ENCODE measurements at regions not wholly inside any gene's neighbourhood (a gene's known extent, or its start where the extent isn't known, plus 50 kb on each side); places are given as distances from the start of the nearest gene placed in this dataset.
"Not testable (repeated sequence)": the region's sequence is repeated elsewhere in the genome, so short reads cannot be mapped to it uniquely, and the experiment has no call there.

DNA sequence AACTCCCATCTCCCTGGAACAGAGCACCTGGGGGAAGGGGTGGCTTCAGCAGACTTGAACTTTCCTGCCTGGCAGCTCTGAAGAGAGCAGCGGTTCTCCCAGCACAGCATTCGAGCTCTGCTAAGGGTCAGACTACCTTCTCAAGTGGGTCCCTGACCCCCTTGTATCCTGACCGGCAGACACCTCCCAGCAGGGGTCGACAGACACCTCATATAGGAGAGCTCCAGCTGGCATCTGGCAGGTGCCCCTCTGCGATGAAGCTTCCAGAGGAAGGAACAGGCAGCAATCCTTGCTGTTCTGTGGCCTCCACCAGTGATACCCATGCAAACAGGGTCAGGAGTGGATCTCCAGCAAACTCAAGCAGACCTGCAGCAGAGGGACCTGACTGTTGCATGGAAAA, 244.1 kb upstream of the RASGEF1B start:
- Histone ChIP-seq H3K4me3 (ENCODE audit: control insufficient read depth in 1 of 2, extremely low read depth in 1 of 2, low read length in 1 of 2) (no peak overlapping the region), H3K4me1 (ENCODE audit: control insufficient read depth in 1 of 2, extremely low read depth in 1 of 2, insufficient read depth in 2 of 2, low read length in 2 of 2) (peaks cover 0 to 4% of the 10 kb centered on the region in 2 experiments), H3K9me3 (no peaks in the 10 kb centered on the region), H3K36me3 (ENCODE audit: control insufficient read depth in 2 of 2, extremely low read depth in 1 of 2, insufficient read depth in 1 of 2, low read length in 1 of 2) (no peaks in the 10 kb centered on the region), H3K27me3 (replicated peaks in 1 of 2; ENCODE audit: control insufficient read depth in 2 of 2, extremely low read depth in 1 of 2, insufficient read depth in 2 of 2, low read length in 1 of 2) (peaks cover 0 to 13% of the 10 kb centered on the region in 2 experiments), H3K27ac (ENCODE audit: low read length) (no peak overlapping the region)
- DNase-seq (no peak), ATAC-seq (replicated peaks in 1 of 4) (no peak)
- Mint-ChIP-seq H3K36me3 (no peaks in the 10 kb centered on the region), H3K27me3 (peaks cover 3 to 18% of the 10 kb centered on the region in 2 donors), H3K4me1 (peaks cover 0 to 5% (median 2%) of the 10 kb centered on the region in 3 donors), H3K9me3 (no peaks in the 10 kb centered on the region), H3K27ac (no peak overlapping the region), H3K4me3 (no peak overlapping the region)
- POLR2A ChIA-PET: no interaction called here
- 74% methylated on average over 5 of the region's 5 CpGs for WGBS (ENCODE audit: insufficient coverage)
- CTCF ChIA-PET: no interaction called here

DNA sequence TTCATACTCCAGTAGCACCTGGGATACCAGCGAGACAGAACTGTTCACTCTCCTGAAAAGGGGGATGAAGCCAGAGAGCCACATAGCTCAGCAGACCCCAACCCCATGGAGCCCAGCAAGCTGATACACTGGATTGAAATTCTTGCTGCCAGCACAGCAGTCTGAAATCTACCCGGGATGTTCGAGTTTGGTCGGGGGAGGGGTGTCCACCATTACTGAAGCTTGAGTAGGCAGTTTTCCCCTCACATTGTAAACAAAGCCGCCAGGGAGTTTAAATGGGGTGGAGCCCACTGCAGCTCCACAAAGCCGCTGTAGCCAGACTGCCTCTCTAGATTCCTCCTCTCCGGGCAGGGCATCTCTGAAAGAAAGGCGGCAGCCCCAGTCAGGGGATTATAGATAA, 243.7 kb upstream of the RASGEF1B start:
- H3K4me3 ChIP-seq (ENCODE audit: control insufficient read depth in 1 of 2, extremely low read depth in 1 of 2, low read length in 1 of 2); H3K36me3 Mint-ChIP-seq; POLR2A ChIA-PET; H3K27ac ChIP-seq (ENCODE audit: low read length); H3K4me1 Mint-ChIP-seq; ATAC-seq (replicated peaks in 1 of 4); H3K4me1 ChIP-seq (ENCODE audit: control insufficient read depth in 1 of 2, extremely low read depth in 1 of 2, insufficient read depth in 2 of 2, low read length in 2 of 2); DNase-seq; H3K36me3 ChIP-seq (ENCODE audit: control insufficient read depth in 2 of 2, extremely low read depth in 1 of 2, insufficient read depth in 1 of 2, low read length in 1 of 2); H3K27ac Mint-ChIP-seq; H3K9me3 Mint-ChIP-seq; H3K9me3 ChIP-seq; CTCF ChIA-PET; H3K4me3 Mint-ChIP-seq: not testable (repeated sequence)
- H3K27me3 Mint-ChIP-seq: peaks cover 3 to 18% of the 10 kb centered on the region in 2 donors
- 88% methylated on average over 4 of the region's 8 CpGs for WGBS (ENCODE audit: insufficient coverage)
- H3K27me3 ChIP-seq (replicated peaks in 1 of 2; ENCODE audit: control insufficient read depth in 2 of 2, extremely low read depth in 1 of 2, insufficient read depth in 2 of 2, low read length in 1 of 2): peaks cover 0 to 13% of the 10 kb centered on the region in 2 experiments

DNA sequence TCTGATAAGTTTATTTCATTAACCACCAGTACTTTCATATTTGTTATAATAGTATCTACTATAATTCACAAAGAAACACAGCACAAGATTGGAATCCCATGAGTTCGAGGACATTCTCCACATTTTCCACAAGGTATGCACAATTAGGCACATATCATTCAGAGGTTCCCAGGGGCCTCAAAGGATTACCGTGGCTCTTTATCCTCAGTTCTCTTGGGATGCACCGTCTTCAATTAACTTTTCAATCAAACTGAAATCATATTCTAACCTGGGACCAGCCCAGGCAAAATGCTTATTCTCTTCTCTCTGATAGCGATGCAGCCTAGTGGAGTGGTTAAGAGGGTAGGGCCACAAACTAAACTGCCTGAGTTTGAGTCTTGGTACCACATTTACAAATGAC, 242.6 kb upstream of the RASGEF1B start:
- ATAC-seq (replicated peaks in 1 of 4): no peak
- Mint-ChIP-seq H3K27me3 (peaks cover 3 to 18% of the 10 kb centered on the region in 2 donors), H3K4me3 (no peak overlapping the region), H3K36me3 (no peaks in the 10 kb centered on the region), H3K9me3 (no peaks in the 10 kb centered on the region), H3K4me1 (peaks cover 0 to 5% (median 2%) of the 10 kb centered on the region in 3 donors), H3K27ac (no peak overlapping the region)
- ChIA-PET POLR2A (no interaction called here), CTCF (interaction anchor here in 1 of 2 donors (0.6 kb wide), 1 partner anchor 944 kb away, joined by 3 read pairs; no protein-coding TSS in a partner anchor)
- no peaks in the 10 kb centered on the region for H3K9me3 ChIP-seq
- WGBS (ENCODE audit: insufficient coverage): 67% methylated on average over 2 of the region's 4 CpGs
- H3K27ac ChIP-seq (ENCODE audit: low read length): no peak overlapping the region
- H3K4me1 ChIP-seq (ENCODE audit: control insufficient read depth in 1 of 2, extremely low read depth in 1 of 2, insufficient read depth in 2 of 2, low read length in 2 of 2): peaks cover 0 to 4% of the 10 kb centered on the region in 2 experiments
- no peak for DNase-seq
- H3K27me3 ChIP-seq (replicated peaks in 1 of 2; ENCODE audit: control insufficient read depth in 2 of 2, extremely low read depth in 1 of 2, insufficient read depth in 2 of 2, low read length in 1 of 2): peaks cover 0 to 13% of the 10 kb centered on the region in 2 experiments
- no peak overlapping the region for H3K4me3 ChIP-seq (ENCODE audit: control insufficient read depth in 1 of 2, extremely low read depth in 1 of 2, low read length in 1 of 2)
- H3K36me3 ChIP-seq (ENCODE audit: control insufficient read depth in 2 of 2, extremely low read depth in 1 of 2, insufficient read depth in 1 of 2, low read length in 1 of 2): no peaks in the 10 kb centered on the region

DNA sequence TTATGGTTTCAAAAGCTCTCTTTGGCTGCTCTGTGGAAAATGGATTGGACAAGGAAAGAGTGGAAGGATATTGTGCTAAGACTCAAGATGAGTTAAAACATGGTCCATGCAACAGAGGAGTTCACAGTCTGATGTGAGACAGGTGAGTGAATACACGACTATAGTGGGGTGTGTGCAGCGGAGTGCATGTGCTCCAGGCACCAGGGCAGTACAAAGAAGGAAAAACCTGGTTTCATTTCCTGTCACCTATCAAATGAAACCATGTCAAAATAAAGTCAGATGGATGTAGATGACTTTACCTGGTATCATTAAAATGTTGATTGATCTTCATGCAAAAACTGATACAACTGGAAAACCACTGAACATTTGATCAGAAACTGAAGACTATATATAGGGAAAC, 241.0 kb upstream of the RASGEF1B start:
- 20% methylated on average over 1 of the region's 2 CpGs for WGBS (ENCODE audit: insufficient coverage)
- Histone ChIP-seq H3K36me3 (ENCODE audit: control insufficient read depth in 2 of 2, extremely low read depth in 1 of 2, insufficient read depth in 1 of 2, low read length in 1 of 2) (no peaks in the 10 kb centered on the region), H3K4me3 (ENCODE audit: control insufficient read depth in 1 of 2, extremely low read depth in 1 of 2, low read length in 1 of 2) (no peak overlapping the region), H3K27me3 (replicated peaks in 1 of 2; ENCODE audit: control insufficient read depth in 2 of 2, extremely low read depth in 1 of 2, insufficient read depth in 2 of 2, low read length in 1 of 2) (peaks cover 0 to 13% of the 10 kb centered on the region in 2 experiments), H3K4me1 (ENCODE audit: control insufficient read depth in 1 of 2, extremely low read depth in 1 of 2, insufficient read depth in 2 of 2, low read length in 2 of 2) (peaks cover 0 to 4% of the 10 kb centered on the region in 2 experiments), H3K27ac (ENCODE audit: low read length) (no peak overlapping the region), H3K9me3 (no peaks in the 10 kb centered on the region)
- Mint-ChIP-seq H3K9me3 (no peaks in the 10 kb centered on the region), H3K27ac (no peak overlapping the region), H3K4me3 (no peak overlapping the region), H3K4me1 (peaks cover 0 to 5% (median 2%) of the 10 kb centered on the region in 3 donors), H3K27me3 (peaks cover 3 to 18% of the 10 kb centered on the region in 2 donors), H3K36me3 (no peaks in the 10 kb centered on the region)
- ATAC-seq (replicated peaks in 1 of 4) (no peak), DNase-seq (no peak)
- ChIA-PET CTCF (no interaction called here), POLR2A (no interaction called here)

DNA sequence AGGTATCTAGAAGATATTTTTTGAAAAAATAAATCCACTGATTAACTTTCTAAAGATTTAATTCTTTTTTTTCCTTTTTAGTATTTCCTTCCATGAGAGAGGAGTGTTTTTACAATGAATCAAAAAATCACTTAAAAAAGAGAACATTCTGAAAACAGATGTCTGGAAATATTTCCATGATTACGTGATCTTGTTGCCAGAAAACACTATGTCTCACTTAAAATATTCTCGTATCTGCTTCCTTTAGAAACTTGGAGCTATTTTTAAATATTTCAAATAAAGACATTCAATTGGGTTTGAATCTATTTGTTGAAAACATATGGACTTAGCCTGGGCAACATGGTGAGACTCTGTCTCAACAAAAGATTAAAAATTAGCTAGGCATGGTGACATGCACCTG, 232.8 kb upstream of the RASGEF1B start:
- POLR2A ChIA-PET: interaction anchor here in 1 of 2 donors (0.6 kb wide), 1 partner anchor 12 kb away, joined by 4 read pairs; no protein-coding TSS in a partner anchor

DNA sequence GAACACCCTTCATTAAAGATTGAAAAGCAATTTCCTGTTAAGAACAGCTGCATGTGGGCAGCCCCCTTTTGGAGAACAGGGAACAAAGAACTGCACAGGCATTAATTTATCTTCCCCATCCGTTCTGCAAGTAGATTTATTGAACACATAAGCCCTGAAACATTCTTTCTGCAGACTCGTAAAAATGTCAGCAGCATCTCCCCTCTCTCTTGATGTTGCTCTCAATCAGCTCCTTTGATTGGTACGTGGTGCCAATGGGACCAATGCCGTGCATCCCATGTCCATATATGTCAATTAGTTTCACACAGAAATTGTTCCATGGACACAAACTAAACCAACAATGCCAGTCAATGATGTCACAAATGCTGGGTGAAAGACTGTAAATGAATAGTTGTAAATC, 228.5 kb upstream of the RASGEF1B start:
- H3K27me3 ChIP-seq (replicated peaks in 1 of 2; ENCODE audit: control insufficient read depth in 2 of 2, extremely low read depth in 1 of 2, insufficient read depth in 2 of 2, low read length in 1 of 2): peaks cover 0 to 2% of the 10 kb centered on the region in 2 experiments
- H3K4me3 ChIP-seq (ENCODE audit: control insufficient read depth in 1 of 2, extremely low read depth in 1 of 2, low read length in 1 of 2): no peak overlapping the region
- POLR2A ChIA-PET: no interaction called here
- 70% methylated on average over 2 of the region's 4 CpGs for WGBS (ENCODE audit: insufficient coverage)
- Mint-ChIP-seq H3K27ac (no peak overlapping the region), H3K4me1 (no peaks in the 10 kb centered on the region), H3K36me3 (no peaks in the 10 kb centered on the region), H3K27me3 (no peaks in the 10 kb centered on the region), H3K4me3 (no peak overlapping the region), H3K9me3 (no peaks in the 10 kb centered on the region)
- CTCF ChIA-PET: interaction anchor here (0.8 to 1.4 kb wide), 2 partner anchors 12 to 233 kb away, joined by 3 to 4 read pairs; no protein-coding TSS in a partner anchor
- H3K36me3 ChIP-seq (ENCODE audit: control insufficient read depth in 2 of 2, extremely low read depth in 1 of 2, insufficient read depth in 1 of 2, low read length in 1 of 2): no peaks in the 10 kb centered on the region
- ATAC-seq (replicated peaks in 1 of 4): no peak
- DNase-seq: no peak
- no peaks in the 10 kb centered on the region for H3K4me1 ChIP-seq (ENCODE audit: control insufficient read depth in 1 of 2, extremely low read depth in 1 of 2, insufficient read depth in 2 of 2, low read length in 2 of 2)
- H3K27ac ChIP-seq (ENCODE audit: low read length): no peak overlapping the region
- H3K9me3 ChIP-seq: no peaks in the 10 kb centered on the region

More for the DNA sequence above, 232.8 kb upstream of the RASGEF1B start:
- CTCF ChIA-PET: interaction anchor here in 1 of 2 donors (1.1 kb wide), 1 partner anchor 189 kb away, joined by 3 read pairs; no protein-coding TSS in a partner anchor
- WGBS (ENCODE audit: insufficient coverage): no CpG with 5 or more reads among the region's 2 CpGs
- Histone ChIP-seq H3K36me3 (ENCODE audit: control insufficient read depth in 2 of 2, extremely low read depth in 1 of 2, insufficient read depth in 1 of 2, low read length in 1 of 2) (no peaks in the 10 kb centered on the region), H3K27ac (ENCODE audit: low read length) (no peak overlapping the region), H3K27me3 (replicated peaks in 1 of 2; ENCODE audit: control insufficient read depth in 2 of 2, extremely low read depth in 1 of 2, insufficient read depth in 2 of 2, low read length in 1 of 2) (peaks cover 0 to 2% of the 10 kb centered on the region in 2 experiments), H3K4me3 (ENCODE audit: control insufficient read depth in 1 of 2, extremely low read depth in 1 of 2, low read length in 1 of 2) (no peak overlapping the region), H3K4me1 (ENCODE audit: control insufficient read depth in 1 of 2, extremely low read depth in 1 of 2, insufficient read depth in 2 of 2, low read length in 2 of 2) (no peaks in the 10 kb centered on the region), H3K9me3 (no peaks in the 10 kb centered on the region)
- H3K4me3 Mint-ChIP-seq: no peak overlapping the region
- H3K9me3 Mint-ChIP-seq: no peaks in the 10 kb centered on the region
- no peaks in the 10 kb centered on the region for H3K36me3 Mint-ChIP-seq
- no peak overlapping the region for H3K27ac Mint-ChIP-seq
- H3K27me3 Mint-ChIP-seq: no peaks in the 10 kb centered on the region
- ATAC-seq (replicated peaks in 1 of 4) (no peak), DNase-seq (no peak)
- H3K4me1 Mint-ChIP-seq: no peaks in the 10 kb centered on the region

Measured in T-cell (primary cell).